VCaP (cell line): ENCODE measurements at regions not wholly inside any gene's neighbourhood (a gene's known extent, or its start where the extent isn't known, plus 50 kb on each side); places are given as distances from the start of the nearest gene placed in this dataset.
"Not testable (repeated sequence)": the region's sequence is repeated elsewhere in the genome, so short reads cannot be mapped to it uniquely, and the experiment has no call there.

Experiments used
- H3K27ac ChIP-seq: fragments of 450-650 bp; 2 replicates; pipeline ENCODE4 v1.5.1; 2017
- CTCF ChIP-seq: fragments of 450-650 bp; conservative IDR thresholded peaks from 2 replicates; pipeline ENCODE4 v1.5.1; 2017; ENCODE audit warnings: mild to moderate bottlenecking, moderate library complexity

- TF ChIP-seq CTCF, result no peak
- no peak overlapping the region for H3K27ac ChIP-seq
Observed at GRCh38 chr11:87775036-87775435, 400.2 kb downstream of the RAB38 start.

GRCh38 chr11:87769661-87770060 is 405.6 kb downstream of the RAB38 start:
- no peak for TF ChIP-seq CTCF
- H3K27ac ChIP-seq, result no peak overlapping the region

DNA sequence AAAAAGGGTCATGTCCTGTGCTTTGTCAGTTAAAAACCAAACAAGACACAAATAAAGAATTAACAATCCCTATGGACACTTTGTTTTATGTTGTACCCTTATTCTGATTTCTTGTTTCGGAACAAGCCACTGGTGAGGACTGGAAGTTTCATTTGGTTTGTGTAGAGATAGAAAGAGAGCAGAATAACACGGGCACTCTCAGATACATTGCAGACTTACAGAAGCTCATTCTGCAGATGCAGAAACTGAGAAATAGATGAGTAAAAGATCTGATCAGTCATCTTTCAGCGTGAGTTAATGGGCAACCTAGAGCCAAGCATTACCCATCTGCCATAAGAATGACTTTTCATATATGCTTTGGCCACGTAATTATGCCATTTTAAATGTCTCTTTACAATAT is 407.6 kb downstream of the RAB38 start:
- no peak for TF ChIP-seq CTCF
- no peak overlapping the region for H3K27ac ChIP-seq

- H3K27ac ChIP-seq, result not testable (repeated sequence)
Observed at GRCh38 chr11:87764075-87764474, 411.2 kb downstream of the RAB38 start.

GRCh38 chr11:87754685-87755084 is 420.6 kb downstream of the RAB38 start:
- H3K27ac ChIP-seq, result no peak overlapping the region
- no peak for TF ChIP-seq CTCF

GRCh38 chr11:87753143-87753542 is 422.1 kb downstream of the RAB38 start:
- no peak for TF ChIP-seq CTCF
- H3K27ac ChIP-seq, result no peak overlapping the region

- 0 out of 2 replicates have a peak, but pooled peaks have one; percentile 16 for TF ChIP-seq CTCF
- no peak overlapping the region for H3K27ac ChIP-seq
Observed at GRCh38 chr11:87743007-87743406, 432.2 kb downstream of the RAB38 start.

GRCh38 chr11:87740968-87741367 is 434.3 kb downstream of the RAB38 start:
- H3K27ac ChIP-seq, result no peak overlapping the region
- no peak for TF ChIP-seq CTCF
